IMR-90 (cell line): ENCODE measurements at regions not wholly inside any gene's neighbourhood (a gene's known extent, or its start where the extent isn't known, plus 50 kb on each side); places are given as distances from the start of the nearest gene placed in this dataset.

ENCODE experiments used
- ATAC-seq: fragments of 200-7000 bp; cut with Tn5 transposase; 2 replicates; pipeline ENCODE4 v1.9.1; 2020; ENCODE audit warnings: low read depth, mild to moderate bottlenecking, moderate library complexity
- BruUV-seq: library from RNA; stranded (reverse); fragments of 400-500 nt; replicated peaks from 2 replicates; lab custom pipeline; 2021; lab: Mats Ljungman, UMichigan
- CTCF ChIA-PET: fragments of 300-600 bp; formaldehyde crosslinking; extraction: SDS; loops from one replicate; lab custom pipeline; 2021; ENCODE audit warnings: antibody characterized with exemption; lab: Yijun Ruan, JAX
- POLR2A ChIA-PET: fragments of 300-600 bp; sonication (Branson Sonifier 250); formaldehyde crosslinking; loops from one replicate; lab custom pipeline; 2022; ENCODE audit warnings: antibody characterized with exemption; ENCODE audit not compliant: unreplicated experiment; lab: Charles Lee
- DNase-seq: peaks from one replicate; pipeline ENCODE4 v3.0.0; 2013
- H2AFZ ChIP-seq: replicated peaks from 2 replicates; pipeline ENCODE3; 2013; ENCODE audit warnings: low read length, mild to moderate bottlenecking; ENCODE audit not compliant: poor library complexity
- H2AK5ac ChIP-seq: 2 replicates; pipeline ENCODE4 v1.6.1; 2013; ENCODE audit warnings: low read depth, low read length, inconsistent platforms
- H2AK9ac ChIP-seq: replicated peaks from 2 replicates; pipeline ENCODE3; 2013; ENCODE audit warnings: mild to moderate bottlenecking, low read depth, low read length, moderate library complexity; ENCODE audit not compliant: poor library complexity
- H2BK120ac ChIP-seq: 2 replicates; pipeline ENCODE4 v1.6.1; 2013; ENCODE audit warnings: low read depth, low read length, inconsistent platforms
- H2BK15ac ChIP-seq: 3 replicates; pipeline ENCODE4 v1.6.1; 2013; ENCODE audit warnings: low read depth, low read length, inconsistent platforms
- H2BK20ac ChIP-seq: 2 replicates; pipeline ENCODE4 v1.6.1; 2013; ENCODE audit warnings: low read depth, mild to moderate bottlenecking, inconsistent platforms, low read length, moderate library complexity
- H2BK5ac ChIP-seq: 2 replicates; pipeline ENCODE4 v1.6.1; 2013; ENCODE audit warnings: mild to moderate bottlenecking, low read depth, low read length, inconsistent platforms; ENCODE audit not compliant: poor library complexity, severe bottlenecking
- H3K14ac ChIP-seq: replicated peaks from 2 replicates; pipeline ENCODE4 v1.6.1; 2013; ENCODE audit warnings: low read depth, low read length, inconsistent platforms
- H3K18ac ChIP-seq: 2 replicates; pipeline ENCODE4 v1.6.1; 2013; ENCODE audit warnings: low read depth, low read length, control low read depth
- H3K23ac ChIP-seq: 2 replicates; pipeline ENCODE4 v1.6.1; 2013; ENCODE audit warnings: low read depth, low read length, inconsistent platforms
- H3K27ac ChIP-seq: 2 replicates; pipeline ENCODE4 v1.5.1; 2013; ENCODE audit warnings: mild to moderate bottlenecking, control low read depth, low read length; ENCODE audit not compliant: insufficient read depth
- H3K27me3 ChIP-seq: 2 replicates; pipeline ENCODE4 v1.6.1; 2013; ENCODE audit warnings: low read length; ENCODE audit not compliant: control insufficient read depth, insufficient read depth
- H3K36me3 ChIP-seq: 2 replicates; pipeline ENCODE4 v1.6.1; 2013; ENCODE audit warnings: low read length, mixed read lengths; ENCODE audit not compliant: control insufficient read depth, insufficient read depth
- H3K4ac ChIP-seq: 2 replicates; pipeline ENCODE4 v1.6.1; 2013; ENCODE audit warnings: low read depth, low read length, inconsistent platforms
- H3K4me1 ChIP-seq: 2 replicates; pipeline ENCODE4 v1.6.1; 2013; ENCODE audit warnings: low read length, mixed read lengths; ENCODE audit not compliant: control insufficient read depth, insufficient read depth
- H3K4me2 ChIP-seq: 2 replicates; pipeline ENCODE4 v1.6.1; 2013; ENCODE audit warnings: low read depth, mild to moderate bottlenecking, control low read depth, low read length, moderate library complexity
- H3K4me3 ChIP-seq: 2 replicates; pipeline ENCODE4 v1.5.1; 2013; ENCODE audit warnings: low read depth, mild to moderate bottlenecking, control low read depth, low read length, moderate library complexity; ENCODE audit not compliant: insufficient read depth
- H3K56ac ChIP-seq: 2 replicates; pipeline ENCODE4 v1.6.1; 2013; ENCODE audit warnings: low read length, inconsistent platforms; ENCODE audit not compliant: insufficient read depth; ENCODE audit errors: extremely low read depth
- H3K79me1 ChIP-seq, 2 experiments: 2 replicates each; pipeline ENCODE4 v1.6.1; 2013; ENCODE audit warnings: low read length in 2 of 2, inconsistent platforms in 1 of 2, low read depth in 1 of 2
- H3K9ac ChIP-seq: 2 replicates; pipeline ENCODE4 v1.6.1; 2013; ENCODE audit warnings: low read depth, low read length, control low read depth
- H3K9me1 ChIP-seq: 2 replicates; pipeline ENCODE4 v1.6.1; 2013; ENCODE audit warnings: low read length, inconsistent platforms; ENCODE audit not compliant: insufficient read depth
- H3K9me3 ChIP-seq: 2 replicates; pipeline ENCODE4 v1.6.1; 2013; ENCODE audit warnings: low read length; ENCODE audit not compliant: control insufficient read depth, insufficient read depth
- H4K20me1 ChIP-seq: 2 replicates; pipeline ENCODE4 v1.6.1; 2013; ENCODE audit warnings: low read length, inconsistent platforms; ENCODE audit not compliant: insufficient read depth
- H4K5ac ChIP-seq: 2 replicates; pipeline ENCODE4 v1.6.1; 2013; ENCODE audit warnings: mild to moderate bottlenecking, low read depth, low read length, control low read depth
- H4K8ac ChIP-seq, 2 experiments: 2 replicates each; pipeline ENCODE4 v1.6.1; 2013; ENCODE audit warnings: low read depth in 2 of 2, low read length in 2 of 2, control low read depth in 1 of 2, inconsistent platforms in 1 of 2
- H4K91ac ChIP-seq: 2 replicates; pipeline ENCODE4 v1.6.1; 2013; ENCODE audit warnings: low read depth, low read length, inconsistent platforms; ENCODE audit not compliant: insufficient read depth
- BHLHE40 ChIP-seq: fragments of 150-350 bp; IDR thresholded peaks from 2 replicates; pipeline ENCODE4 v1.6.1; 2016; ENCODE audit warnings: mild to moderate bottlenecking, low read depth, low read length
- CEBPB ChIP-seq: IDR thresholded peaks from 2 replicates; pipeline ENCODE4 v1.6.1; 2012; ENCODE audit warnings: low read depth, low read length, improper control_type of control experiment
- CHD1 ChIP-seq: IDR thresholded peaks from 2 replicates; pipeline ENCODE4 v1.6.1; 2012; ENCODE audit warnings: low read depth, low read length, improper control_type of control experiment
- CTCF ChIP-seq: conservative IDR thresholded peaks from 2 replicates; pipeline ENCODE4 v1.5.1; 2012; ENCODE audit warnings: mild to moderate bottlenecking, low read depth, low read length, improper control_type of control experiment
- ELK1 ChIP-seq: fragments of 150-350 bp; IDR thresholded peaks from 2 replicates; pipeline ENCODE4 v1.6.1; 2016; ENCODE audit warnings: low read depth, mild to moderate bottlenecking, low read length, moderate library complexity, borderline replicate concordance
- FOS ChIP-seq: fragments of 150-350 bp; IDR thresholded peaks from 2 replicates; pipeline ENCODE4 v1.6.1; 2016; ENCODE audit warnings: low read depth, low read length
- MAZ ChIP-seq: IDR thresholded peaks from 2 replicates; pipeline ENCODE4 v1.6.1; 2012; ENCODE audit warnings: low read depth, mild to moderate bottlenecking, low read length, improper control_type of control experiment, moderate library complexity, borderline replicate concordance
- NFE2L2 ChIP-seq: fragments of 150-350 bp; IDR thresholded peaks from 2 replicates; pipeline ENCODE4 v1.6.1; 2016; ENCODE audit warnings: low read depth, mild to moderate bottlenecking, low read length
- POLR2A ChIP-seq: IDR thresholded peaks from 2 replicates; pipeline ENCODE4 v1.6.1; 2012; ENCODE audit warnings: mild to moderate bottlenecking, low read depth, low read length
- RCOR1 ChIP-seq: IDR thresholded peaks from 2 replicates; pipeline ENCODE4 v1.6.1; 2012; ENCODE audit warnings: mild to moderate bottlenecking, low read length, improper control_type of control experiment; ENCODE audit not compliant: insufficient replicate concordance
- SMC3 ChIP-seq: fragments of 150-350 bp; IDR thresholded peaks from 2 replicates; pipeline ENCODE4 v1.6.1; 2016; ENCODE audit warnings: low read depth, mild to moderate bottlenecking, antibody characterized with exemption, low read length, moderate library complexity
- USF2 ChIP-seq: fragments of 150-350 bp; IDR thresholded peaks from 2 replicates; pipeline ENCODE4 v1.6.1; 2017; ENCODE audit warnings: mild to moderate bottlenecking, antibody characterized with exemption, low read length, low read depth
- WGBS, 2 experiments: methylation state at CpG; one replicate each; pipeline versions ENCODE4 v1.1.5 to v1.1.7; 2013; ENCODE audit warnings: missing lambda C conversion rate in 2 of 2; ENCODE audit not compliant: insufficient read length in 1 of 2; ENCODE audit errors: extremely low coverage in 2 of 2; 5-methylcytosine and 5-hydroxymethylcytosine counted together
- dilution Hi-C: fragments of 300-500 bp; cut with HindIII; formaldehyde crosslinking; loops from one replicate; pipeline ENCODE4 v1.14.3; 2018; ENCODE audit warnings: low sequenced_read_pairs; ENCODE audit not compliant: unreplicated experiment
- in situ Hi-C: fragments of 300-500 bp; cut with MboI; formaldehyde crosslinking; loops from 3 replicates; pipeline ENCODE4 v1.14.3; 2019; ENCODE audit warnings: low sequenced_read_pairs, inconsistent platforms, mixed read lengths
- intact Hi-C: fragments of 100-400 bp; cut with micrococcal nuclease; formaldehyde crosslinking; loops from 2 replicates; pipeline ENCODE4 v1.10.0; 2022

- Histone ChIP-seq H3K9ac (no peak overlapping the region), H3K9me1 (no peaks in the 10 kb centered on the region), H4K5ac (no peak overlapping the region), H4K8ac (no peak overlapping the region), H2AFZ (no peak overlapping the region), H2BK15ac (no peak overlapping the region), H2AK9ac (no peak overlapping the region), H3K9me3 (peaks cover 21% of the 10 kb centered on the region), H3K4me2 (no peak overlapping the region), H2AK5ac (no peak overlapping the region), H3K79me1 (no peaks in the 10 kb centered on the region), H3K27me3 (no peaks in the 10 kb centered on the region), H3K36me3 (no peaks in the 10 kb centered on the region), H2BK5ac (no peak overlapping the region), H3K27ac (no peak overlapping the region), H3K4me1 (no peaks in the 10 kb centered on the region), H3K14ac (no peak overlapping the region), H3K4me3 (no peak overlapping the region), H3K56ac (no peak overlapping the region), H4K91ac (no peak overlapping the region), H2BK20ac (no peak overlapping the region), H2BK120ac (no peak overlapping the region), H3K18ac (no peak overlapping the region), H4K20me1 (no peaks in the 10 kb centered on the region), H3K4ac (no peak overlapping the region), H3K23ac (no peak overlapping the region)
- no peak for ATAC-seq
- in situ Hi-C loops (no loop called here), intact Hi-C loops (no loop called here), dilution Hi-C loops (no loop called here)
- WGBS, 2 experiments: 89% methylated on average over 3 of the region's 14 CpGs; no CpG with 5 or more reads in 1 of the 2 experiments
- no peak for TF ChIP-seq RCOR1
- TF ChIP-seq CEBPB: no peak
- TF ChIP-seq CTCF: no peak
- no peak for TF ChIP-seq NFE2L2
- TF ChIP-seq CHD1: no peak
- TF ChIP-seq USF2: no peak
- TF ChIP-seq ELK1: no peak
- no peak for TF ChIP-seq POLR2A
- no peak for TF ChIP-seq FOS
- no peak for TF ChIP-seq BHLHE40
- no peak for TF ChIP-seq MAZ
- no peak for TF ChIP-seq SMC3
- DNase-seq: no peak
- ChIA-PET CTCF (no interaction called here), POLR2A (no interaction called here)
- no TSS peak for BruUV-seq
These were observed 172.4 kb downstream of the DDX1 start for GRCh38 chr2:15763822-15764682.
